HepG2 (cell line): ENCODE measurements at regions not wholly inside any gene's neighbourhood (a gene's known extent, or its start where the extent isn't known, plus 50 kb on each side); places are given as distances from the start of the nearest gene placed in this dataset.

ENCODE experiments used
- ATAC-seq: fragments of 200-7000 bp; cut with Tn5 transposase; 3 replicates; pipeline ENCODE4 v1.9.1; 2020; ENCODE audit warnings: mild to moderate bottlenecking, moderate library complexity
- BruUV-seq: library from RNA; stranded (reverse); fragments of 400-500 nt; replicated peaks from 2 replicates; lab custom pipeline; 2021; lab: Mats Ljungman, UMichigan
- CTCF ChIA-PET: fragments of 300-600 bp; formaldehyde crosslinking; extraction: SDS; loops from one replicate; lab custom pipeline; 2021; ENCODE audit warnings: low total read pairs, inconsistent platforms, low intra/inter-chr PET ratio; lab: Yijun Ruan, JAX
- POLR2A ChIA-PET: fragments of 350-600 bp; sonication (Branson Sonifier 250); formaldehyde crosslinking; loops from one replicate; lab custom pipeline; 2020; ENCODE audit warnings: antibody characterized with exemption, inconsistent platforms; lab: Yijun Ruan, JAX
- DNase-seq: peaks from one replicate; pipeline ENCODE4 v3.0.0-alpha.2; 2015; ENCODE audit warnings: low spot score
- FAIRE-seq: peaks from 3 replicates; lab custom pipeline; 2011; peaks lifted over from hg19 to GRCh38; lab: Jason Lieb, UNC
- H2AFZ ChIP-seq: one replicate; pipeline ENCODE4 v1.6.1; 2011; ENCODE audit warnings: low read length, inconsistent platforms
- H3K27ac ChIP-seq: fragments of 300-600 bp; 3 replicates; pipeline ENCODE4 v1.8.0; 2011; ENCODE audit warnings: mixed run types, mild to moderate bottlenecking, mixed read lengths, low read length, inconsistent platforms; ENCODE audit not compliant: insufficient read depth; ENCODE audit errors: extremely low read length
- H3K27me3 ChIP-seq, 2 experiments: fragments of 200-600 bp in 1 of 2; 2 replicates in 1 of 2; 3 replicates in 1 of 2; pipeline versions ENCODE4 v1.6.0 to v1.8.0; 2011; ENCODE audit warnings: low read length in 2 of 2, mild to moderate bottlenecking in 2 of 2, moderate library complexity in 2 of 2, inconsistent platforms in 1 of 2; ENCODE audit not compliant: insufficient read depth in 2 of 2, control insufficient read depth in 1 of 2
- H3K36me3 ChIP-seq, 2 experiments: fragments of 200-600 bp in 1 of 2; replicated peaks in 1 of 2; 2 replicates in 1 of 2; 3 replicates in 1 of 2; pipeline versions ENCODE4 v1.5.1 to v1.8.0; 2011; ENCODE audit warnings: low read length in 2 of 2, inconsistent platforms in 1 of 2; ENCODE audit not compliant: insufficient read depth in 2 of 2, control insufficient read depth in 1 of 2
- H3K4me1 ChIP-seq: 2 replicates; pipeline ENCODE4 v1.5.1; 2012; ENCODE audit warnings: low read length, inconsistent platforms; ENCODE audit not compliant: insufficient read depth
- H3K4me2 ChIP-seq: 2 replicates; pipeline ENCODE4 v1.6.0; 2011; ENCODE audit warnings: low read depth, low read length, inconsistent platforms
- H3K4me3 ChIP-seq, 3 experiments: fragments of 200-600 bp in 1 of 3; sonication (generic), shearing (Covaris generic) in 1 of 3; replicated peaks in 1 of 3; 2 replicates each; pipeline ENCODE4 v1.5.1; 2011 to 2016; ENCODE audit warnings: low read length in 3 of 3, inconsistent platforms in 2 of 3, low read depth in 2 of 3, mild to moderate bottlenecking in 2 of 3, control low read depth in 1 of 3, mixed read lengths in 1 of 3; ENCODE audit not compliant: insufficient read depth in 1 of 3
- H3K79me2 ChIP-seq: one replicate; pipeline ENCODE4 v1.6.1; 2011; ENCODE audit warnings: low read length, inconsistent platforms; ENCODE audit not compliant: insufficient read depth
- H3K9ac ChIP-seq: 2 replicates; pipeline ENCODE4 v1.6.0; 2011; ENCODE audit warnings: mild to moderate bottlenecking, low read depth, low read length, inconsistent platforms; ENCODE audit not compliant: insufficient read depth
- H3K9me3 ChIP-seq: 2 replicates; pipeline ENCODE4 v1.5.1; 2012; ENCODE audit warnings: mild to moderate bottlenecking, low read length
- H4K20me1 ChIP-seq: 2 replicates; pipeline ENCODE4 v1.6.0; 2011; ENCODE audit warnings: inconsistent platforms, mild to moderate bottlenecking, low read length, moderate library complexity; ENCODE audit not compliant: insufficient read depth
- CBFB ChIP-seq: sonication (generic); formaldehyde crosslinking; IDR thresholded peaks from 2 replicates; pipeline ENCODE4 v1.4.0; 2020; ENCODE audit warnings: missing genetic modification reagents
- CC2D1A ChIP-seq: sonication (generic); formaldehyde crosslinking; IDR thresholded peaks from 2 replicates; pipeline ENCODE4 v1.8.1; 2023; ENCODE audit warnings: mild to moderate bottlenecking, missing genetic modification reagents
- CHCHD3 ChIP-seq: sonication (generic); formaldehyde crosslinking; IDR thresholded peaks from 2 replicates; pipeline ENCODE4 v1.8.0; 2022; ENCODE audit warnings: mild to moderate bottlenecking, missing genetic modification reagents, moderate library complexity
- FOSL2 ChIP-seq: sonication (generic); formaldehyde crosslinking; IDR thresholded peaks from 2 replicates; pipeline ENCODE4 v1.4.0; 2020; ENCODE audit warnings: missing genetic modification reagents
- MAX ChIP-seq: IDR thresholded peaks from 2 replicates; pipeline ENCODE4 v1.6.1; 2012; ENCODE audit warnings: inconsistent platforms
- MEIS1 ChIP-seq: sonication (generic); formaldehyde crosslinking; IDR thresholded peaks from 2 replicates; pipeline ENCODE4 v1.9.0; 2021; ENCODE audit warnings: mild to moderate bottlenecking, missing genetic modification reagents, moderate library complexity, borderline replicate concordance
- NCOA5 ChIP-seq: sonication (generic); formaldehyde crosslinking; IDR thresholded peaks from 2 replicates; pipeline ENCODE4 v1.4.0; 2020; ENCODE audit warnings: missing genetic modification reagents
- NONO ChIP-seq, 2 experiments: fragments of 450-650 bp in 1 of 2; sonication (generic) in 1 of 2; formaldehyde crosslinking in 1 of 2; IDR thresholded peaks in 1 of 2; conservative IDR thresholded peaks in 1 of 2; 2 replicates each; pipeline versions ENCODE4 v1.6.1 to v1.8.0; 2017 to 2022; ENCODE audit warnings: mild to moderate bottlenecking in 1 of 2, missing genetic modification reagents in 1 of 2, moderate library complexity in 1 of 2
- PHF8 ChIP-seq: sonication (generic); formaldehyde crosslinking; IDR thresholded peaks from 2 replicates; pipeline ENCODE4 v1.5.0; 2020; ENCODE audit warnings: missing genetic modification reagents
- RBM22 ChIP-seq: fragments of 200-400 bp; formaldehyde crosslinking; optimal IDR thresholded peaks from 2 replicates; pipeline ENCODE3; 2017; ENCODE audit warnings: mild to moderate bottlenecking, low read length, moderate library complexity
- WIZ ChIP-seq: sonication (generic); formaldehyde crosslinking; IDR thresholded peaks from 2 replicates; pipeline ENCODE4 v1.5.1; 2020; ENCODE audit warnings: mild to moderate bottlenecking, missing genetic modification reagents
- ZFP37 ChIP-seq: sonication (generic); formaldehyde crosslinking; IDR thresholded peaks from 2 replicates; pipeline ENCODE4 v1.4.0; 2020; ENCODE audit warnings: missing genetic modification reagents, borderline replicate concordance
- ZFYVE20 ChIP-seq: sonication (generic); formaldehyde crosslinking; IDR thresholded peaks from 2 replicates; pipeline ENCODE4 v1.8.0; 2023; ENCODE audit warnings: low read depth, mild to moderate bottlenecking, moderate library complexity, missing genetic modification reagents, borderline replicate concordance
- ZIK1 ChIP-seq: sonication (generic); formaldehyde crosslinking; IDR thresholded peaks from 2 replicates; pipeline ENCODE4 v1.5.0; 2020; ENCODE audit warnings: mild to moderate bottlenecking, low read depth, missing genetic modification reagents, borderline replicate concordance
- ZKSCAN5 ChIP-seq: sonication (generic); formaldehyde crosslinking; IDR thresholded peaks from 2 replicates; pipeline ENCODE4 v1.5.1; 2020; ENCODE audit warnings: mild to moderate bottlenecking, missing genetic modification reagents
- ZMAT3 ChIP-seq: sonication (generic); formaldehyde crosslinking; conservative IDR thresholded peaks from 2 replicates; pipeline ENCODE4 v1.7.0; 2021; ENCODE audit warnings: missing genetic modification reagents
- ZNF143 ChIP-seq: sonication (generic); formaldehyde crosslinking; IDR thresholded peaks from 2 replicates; pipeline ENCODE4 v1.4.0; 2020; ENCODE audit warnings: missing genetic modification reagents
- ZNF326 ChIP-seq: sonication (generic); formaldehyde crosslinking; IDR thresholded peaks from 2 replicates; pipeline ENCODE4 v1.4.0; 2020; ENCODE audit warnings: missing genetic modification reagents, borderline replicate concordance
- ZNF335 ChIP-seq: sonication (generic); formaldehyde crosslinking; IDR thresholded peaks from 2 replicates; pipeline ENCODE4 v1.4.0; 2020; ENCODE audit warnings: missing genetic modification reagents
- ZNF496 ChIP-seq: sonication (generic); formaldehyde crosslinking; IDR thresholded peaks from 2 replicates; pipeline ENCODE4 v1.8.1; 2023; ENCODE audit warnings: mild to moderate bottlenecking, moderate library complexity, missing genetic modification reagents; ENCODE audit not compliant: insufficient replicate concordance
- ZSCAN29 ChIP-seq: sonication (generic); formaldehyde crosslinking; conservative IDR thresholded peaks from 2 replicates; pipeline ENCODE4 v1.4.0; 2020; ENCODE audit warnings: mild to moderate bottlenecking, missing genetic modification reagents
- ZSCAN31 ChIP-seq: sonication (generic); formaldehyde crosslinking; IDR thresholded peaks from 2 replicates; pipeline ENCODE4 v1.5.0; 2020; ENCODE audit warnings: low read depth, mild to moderate bottlenecking, missing genetic modification reagents
- WGBS: methylation state at CpG from one replicate; pipeline ENCODE4 v1.1.6; 2017; ENCODE audit warnings: low lambda C conversion rate; 5-methylcytosine and 5-hydroxymethylcytosine counted together
- in situ Hi-C: cut with HindIII; loops from 2 replicates; pipeline ENCODE4 v1.10.0; 2017; ENCODE audit warnings: low pct_unique_long_range_greater_than_20kb; ENCODE audit not compliant: extremely low pct_ligation_motif_present
- intact Hi-C: fragments of 100-400 bp; cut with micrococcal nuclease; formaldehyde crosslinking; loops from one replicate; pipeline ENCODE4 v1.10.0; 2022; ENCODE audit not compliant: unreplicated experiment

GRCh38 chr9:97801180-97801579, 51.8 kb upstream of the FOXE1 start:
- ATAC-seq (no peak), FAIRE-seq (no peak), DNase-seq (no peak)
- Histone ChIP-seq H3K9me3 (no peaks in the 10 kb centered on the region), H3K4me3 (no peak overlapping the region), H3K4me2 (no peak overlapping the region), H3K27me3 (peaks cover 0 to 5% of the 10 kb centered on the region in 2 experiments; a peak in 3 of 5 replicates), H3K36me3 (no peaks in the 10 kb centered on the region), H4K20me1 (no peaks in the 10 kb centered on the region), H3K9ac (no peak overlapping the region), H2AFZ (no peak overlapping the region), H3K4me1 (peaks cover 14% of the 10 kb centered on the region), H3K27ac (no peak overlapping the region), H3K79me2 (no peaks in the 10 kb centered on the region)
- in situ Hi-C loops (no loop called here), intact Hi-C loops (no loop called here)
- TF ChIP-seq WIZ (CRISPR knock-in tag) (no peak), RBM22 (no peak), ZKSCAN5 (CRISPR knock-in tag) (no peak), ZNF496 (CRISPR knock-in tag) (no peak), PHF8 (CRISPR knock-in tag) (no peak), ZSCAN29 (CRISPR knock-in tag) (no peak), CHCHD3 (CRISPR knock-in tag) (no peak), ZFP37 (CRISPR knock-in tag) (no peak)
- 0% methylated on average over 1 of the region's 1 CpG for WGBS
- BruUV-seq = no TSS peak
- POLR2A ChIA-PET = no interaction called here
- CTCF ChIA-PET = no interaction called here

GRCh38 chr9:97802276-97802675, 50.8 kb upstream of the FOXE1 start:
- FAIRE-seq (no peak), ATAC-seq (no peak), DNase-seq (peak; percentile 21)
- BruUV-seq = no TSS peak
- POLR2A ChIA-PET = interaction anchor here (1.4 kb wide), 2 partner anchors 12 to 13 kb away, joined by 4 read pairs; no protein-coding TSS in a partner anchor
- no peak overlapping the region for H2AFZ ChIP-seq
- H3K27me3 ChIP-seq = peaks cover 0 to 5% of the 10 kb centered on the region in 2 experiments; a peak in 3 of 5 replicates
- TF ChIP-seq CC2D1A (CRISPR knock-in tag) (no peak), ZNF326 (no peak), ZSCAN31 (CRISPR knock-in tag) (peak; percentile 26; the same call in 1 of the 2 replicates), ZNF335 (CRISPR knock-in tag) (no peak), ZNF143 (no peak), CBFB (CRISPR knock-in tag) (no peak), MAX (no peak), NONO (IDR thresholded peaks at IDR 0.05) (no peak), NONO (CRISPR knock-in tag; conservative IDR thresholded peaks at IDR 0.05) (no peak), MEIS1 (CRISPR knock-in tag) (no peak), ZIK1 (CRISPR knock-in tag) (no peak), ZFYVE20 (CRISPR knock-in tag) (no peak), FOSL2 (peak; percentile 83), ZMAT3 (CRISPR knock-in tag) (no peak), NCOA5 (CRISPR knock-in tag) (no peak)
- no peaks in the 10 kb centered on the region for H3K36me3 ChIP-seq
- H3K4me3 ChIP-seq = no peak overlapping the region
- no peak overlapping the region for H3K9ac ChIP-seq
- 27% methylated on average over 6 of the region's 6 CpGs for WGBS
- intact Hi-C loops (no loop called here), in situ Hi-C loops (no loop called here)
- CTCF ChIA-PET = no interaction called here
- no peak overlapping the region for H3K27ac ChIP-seq
- H3K79me2 ChIP-seq = no peaks in the 10 kb centered on the region
- no peaks in the 10 kb centered on the region for H4K20me1 ChIP-seq
- no peak overlapping the region for H3K4me2 ChIP-seq
- H3K9me3 ChIP-seq = no peaks in the 10 kb centered on the region
- peaks cover 14% of the 10 kb centered on the region for H3K4me1 ChIP-seq
